IPS-15b (cell line): ENCODE measurements at regions not wholly inside any gene's neighbourhood (a gene's known extent, or its start where the extent isn't known, plus 50 kb on each side); places are given as distances from the start of the nearest gene placed in this dataset.

Experiments
- H3K27me3 ChIP-seq: one replicate; pipeline ENCODE4 v1.6.1; 2013; ENCODE audit warnings: low read length; ENCODE audit not compliant: control insufficient read depth, insufficient read depth
- H3K36me3 ChIP-seq: one replicate; pipeline ENCODE4 v1.6.1; 2013; ENCODE audit warnings: low read length; ENCODE audit not compliant: control insufficient read depth, insufficient read depth
- H3K4me1 ChIP-seq: one replicate; pipeline ENCODE4 v1.6.1; 2013; ENCODE audit warnings: mild to moderate bottlenecking, low read length; ENCODE audit not compliant: control insufficient read depth, insufficient read depth
- H3K4me3 ChIP-seq: one replicate; pipeline ENCODE4 v1.5.1; 2013; ENCODE audit warnings: low read depth, low read length
- H3K9ac ChIP-seq: one replicate; pipeline ENCODE4 v1.6.1; 2013; ENCODE audit warnings: low read depth, mild to moderate bottlenecking, low read length
- H3K9me3 ChIP-seq: one replicate; pipeline ENCODE4 v1.6.1; 2013; ENCODE audit warnings: mild to moderate bottlenecking, low read length; ENCODE audit not compliant: control insufficient read depth, insufficient read depth

- Histone ChIP-seq H3K27me3 (no peaks in the 10 kb centered on the region), H3K4me3 (no peak overlapping the region), H3K36me3 (no peaks in the 10 kb centered on the region), H3K9ac (no peak overlapping the region), H3K9me3 (no peaks in the 10 kb centered on the region), H3K4me1 (peaks cover 10% of the 10 kb centered on the region)
These were observed 179.1 kb downstream of the BLID start for GRCh38 chr11:121936781-121937447.

GRCh38 chr11:121936370-121936769 is 179.6 kb downstream of the BLID start:
- Histone ChIP-seq H3K36me3 (no peaks in the 10 kb centered on the region), H3K9me3 (no peaks in the 10 kb centered on the region), H3K4me1 (peaks cover 11% of the 10 kb centered on the region), H3K4me3 (no peak overlapping the region), H3K9ac (no peak overlapping the region), H3K27me3 (no peaks in the 10 kb centered on the region)

- Histone ChIP-seq H3K4me1 (peaks cover 13% of the 10 kb centered on the region), H3K9ac (no peak overlapping the region), H3K27me3 (peaks cover 5% of the 10 kb centered on the region), H3K36me3 (no peaks in the 10 kb centered on the region), H3K4me3 (no peak overlapping the region), H3K9me3 (no peaks in the 10 kb centered on the region)
These were observed 182.3 kb downstream of the BLID start for GRCh38 chr11:121933694-121934093.

GRCh38 chr11:121933294-121933693 is 182.7 kb downstream of the BLID start:
- Histone ChIP-seq H3K36me3 (no peaks in the 10 kb centered on the region), H3K9me3 (no peaks in the 10 kb centered on the region), H3K4me1 (peaks cover 16% of the 10 kb centered on the region), H3K4me3 (no peak overlapping the region), H3K9ac (no peak overlapping the region), H3K27me3 (peaks cover 5% of the 10 kb centered on the region)

- Histone ChIP-seq H3K9ac (no peak overlapping the region), H3K4me3 (no peak overlapping the region), H3K27me3 (peaks cover 5% of the 10 kb centered on the region), H3K36me3 (no peaks in the 10 kb centered on the region), H3K9me3 (no peaks in the 10 kb centered on the region), H3K4me1 (peaks cover 17% of the 10 kb centered on the region)
These were observed 183.3 kb downstream of the BLID start for GRCh38 chr11:121932646-121933185.

- Histone ChIP-seq H3K4me3 (no peak overlapping the region), H3K9ac (no peak overlapping the region), H3K9me3 (no peaks in the 10 kb centered on the region), H3K4me1 (peaks cover 22% of the 10 kb centered on the region), H3K36me3 (no peaks in the 10 kb centered on the region), H3K27me3 (peaks cover 8% of the 10 kb centered on the region)
These were observed 184.2 kb downstream of the BLID start for GRCh38 chr11:121931748-121932352.

GRCh38 chr11:121931121-121931520 is 184.9 kb downstream of the BLID start:
- Histone ChIP-seq H3K36me3 (no peaks in the 10 kb centered on the region), H3K9me3 (no peaks in the 10 kb centered on the region), H3K4me1 (peaks cover 22% of the 10 kb centered on the region), H3K4me3 (no peak overlapping the region), H3K9ac (no peak overlapping the region), H3K27me3 (peaks cover 8% of the 10 kb centered on the region)

GRCh38 chr11:121930004-121930965 is 185.7 kb downstream of the BLID start:
- Histone ChIP-seq H3K9ac (no peak overlapping the region), H3K36me3 (no peaks in the 10 kb centered on the region), H3K27me3 (peaks cover 8% of the 10 kb centered on the region), H3K9me3 (no peaks in the 10 kb centered on the region), H3K4me3 (peak overlapping the region; percentile 48), H3K4me1 (peaks cover 22% of the 10 kb centered on the region)

- no peak overlapping the region for H3K9ac ChIP-seq
- peaks cover 8% of the 10 kb centered on the region for H3K27me3 ChIP-seq
- peaks cover 22% of the 10 kb centered on the region for H3K4me1 ChIP-seq
- no peaks in the 10 kb centered on the region for H3K36me3 ChIP-seq
- H3K9me3 ChIP-seq = no peaks in the 10 kb centered on the region
- H3K4me3 ChIP-seq = peak overlapping the region; percentile 73
These were observed 186.4 kb downstream of the BLID start for GRCh38 chr11:121929581-121929980.

GRCh38 chr11:121928597-121929580 is 187.1 kb downstream of the BLID start:
- Histone ChIP-seq H3K36me3 (no peaks in the 10 kb centered on the region), H3K4me1 (peaks cover 21% of the 10 kb centered on the region), H3K9me3 (no peaks in the 10 kb centered on the region), H3K27me3 (peaks cover 8% of the 10 kb centered on the region), H3K9ac (no peak overlapping the region), H3K4me3 (peak overlapping the region; percentile 73)

GRCh38 chr11:121927789-121928188 is 188.2 kb downstream of the BLID start:
- Histone ChIP-seq H3K36me3 (no peaks in the 10 kb centered on the region), H3K9me3 (no peaks in the 10 kb centered on the region), H3K4me1 (peaks cover 14% of the 10 kb centered on the region), H3K27me3 (peaks cover 8% of the 10 kb centered on the region), H3K9ac (no peak overlapping the region), H3K4me3 (no peak overlapping the region)
